GM21717 (cell line): ENCODE measurements at regions not wholly inside any gene's neighbourhood (a gene's known extent, or its start where the extent isn't known, plus 50 kb on each side); places are given as distances from the start of the nearest gene placed in this dataset.
"Not testable (repeated sequence)": the region's sequence is repeated elsewhere in the genome, so short reads cannot be mapped to it uniquely, and the experiment has no call there.

ENCODE experiments used
- ATAC-seq: cut with Tn5 transposase; IDR thresholded peaks from one replicate; pipeline ENCODE4 v1.9.1; 2021; ENCODE audit warnings: mild to moderate bottlenecking, moderate library complexity; ENCODE audit not compliant: unreplicated experiment

DNA sequence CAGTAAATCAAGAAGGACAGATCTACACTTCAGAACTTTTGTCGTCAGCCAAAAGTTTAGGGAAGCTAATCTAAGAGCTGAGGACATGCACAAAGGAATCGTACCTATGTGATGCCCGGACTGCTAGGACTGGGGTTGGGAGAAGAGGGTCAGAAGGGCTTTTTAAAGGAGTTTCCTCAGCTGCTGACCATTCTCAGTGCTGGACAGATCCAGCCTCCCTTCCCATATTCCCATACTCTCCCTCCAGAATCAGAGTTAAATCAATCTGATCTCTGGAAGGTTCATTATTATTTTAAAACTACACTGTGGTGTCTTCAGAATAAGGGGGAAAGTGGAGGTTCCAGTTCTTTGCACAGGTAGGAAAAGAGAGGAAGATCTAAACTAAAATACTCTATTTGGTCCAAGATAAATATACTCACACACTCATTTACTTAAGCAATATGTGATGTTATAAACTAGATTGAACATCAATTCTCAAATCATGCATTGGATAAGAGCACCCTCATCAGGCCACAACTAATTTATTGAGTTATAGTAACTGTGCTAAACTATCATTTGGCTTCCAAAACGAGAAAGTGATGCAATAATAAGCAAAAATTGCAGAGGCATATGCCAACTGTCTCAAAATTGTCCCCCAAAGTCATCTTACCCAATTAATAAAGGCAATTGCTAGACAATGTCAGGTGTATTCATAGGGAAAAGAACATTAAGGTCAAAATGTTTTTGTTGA, 124.7 kb downstream of the HNRNPD start:
- ATAC-seq, result no peak

GRCh38 chr4:82247629-82248028, 126.2 kb downstream of the HNRNPD start:
- no peak for ATAC-seq

- ATAC-seq, result no peak
Measured at GRCh38 chr4:82247171-82247570, 126.6 kb downstream of the HNRNPD start.

- no peak for ATAC-seq
Measured at GRCh38 chr4:82241534-82241933, 132.3 kb downstream of the HNRNPD start.

DNA sequence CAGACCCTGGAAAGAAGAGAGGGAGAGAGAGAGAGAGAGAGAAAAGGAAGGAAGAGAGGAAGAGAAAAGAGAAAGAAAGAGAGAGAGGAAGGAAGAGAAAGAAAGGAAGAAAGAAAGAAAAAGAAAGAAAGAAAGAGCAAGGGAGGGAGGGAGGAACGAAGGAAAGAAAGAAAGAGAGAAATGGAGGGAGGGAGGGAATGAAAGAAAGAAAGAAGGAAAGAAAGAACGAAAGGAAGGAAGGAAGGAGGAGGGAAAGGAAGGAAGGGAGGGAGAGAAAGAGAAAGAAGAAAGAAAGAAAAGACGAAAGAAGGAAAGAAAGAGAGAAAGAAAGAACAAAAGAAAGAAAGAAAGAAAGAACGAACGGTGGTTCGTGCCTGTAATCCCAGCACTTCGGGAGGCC, 133.4 kb downstream of the HNRNPD start:
- ATAC-seq, result no peak

DNA sequence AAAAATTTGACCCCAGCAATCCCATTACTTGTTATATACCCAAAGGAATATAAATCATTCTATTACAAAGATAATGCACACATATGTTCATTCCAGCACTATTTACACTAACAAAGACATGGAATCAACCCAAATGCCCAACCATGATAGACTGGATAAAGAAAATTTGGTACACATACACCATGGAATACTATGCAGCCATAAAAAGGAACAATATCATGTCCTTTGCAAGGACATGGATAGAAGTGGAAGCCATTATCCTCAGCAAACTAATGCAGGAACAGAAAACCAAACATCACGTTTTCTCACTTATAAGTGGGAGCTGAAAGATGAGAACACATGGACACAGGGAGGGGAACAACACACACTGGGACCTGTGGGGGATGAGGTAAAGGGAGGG, 136.6 kb downstream of the HNRNPD start:
- not testable (repeated sequence) for ATAC-seq

GRCh38 chr4:82235346-82235745, 138.4 kb downstream of the HNRNPD start:
- no peak for ATAC-seq

GRCh38 chr4:82232891-82233290, 140.9 kb downstream of the HNRNPD start:
- ATAC-seq, result no peak

GRCh38 chr4:82231806-82232205, 142.0 kb downstream of the HNRNPD start:
- no peak for ATAC-seq

DNA sequence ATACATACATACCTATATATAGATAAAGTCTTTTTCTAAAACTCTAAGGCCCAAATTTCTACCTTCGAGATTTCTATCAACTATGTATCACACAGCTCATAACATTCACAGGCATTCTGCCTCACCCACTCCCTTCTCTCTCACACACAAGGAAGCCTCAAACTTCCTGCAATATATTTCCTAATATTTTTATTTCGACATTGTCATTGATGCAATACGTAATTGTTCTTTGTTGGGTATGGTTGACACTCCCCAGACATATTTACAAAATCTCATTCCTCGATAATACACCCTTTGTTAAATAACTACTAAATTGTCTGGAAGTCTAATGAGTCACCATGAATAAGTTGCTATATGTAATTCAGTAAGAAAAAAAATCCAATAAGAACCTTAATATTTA, 143.5 kb downstream of the HNRNPD start:
- no peak for ATAC-seq

- ATAC-seq, result no peak
Measured at GRCh38 chr4:82225030-82225429, 148.8 kb downstream of the HNRNPD start.

DNA sequence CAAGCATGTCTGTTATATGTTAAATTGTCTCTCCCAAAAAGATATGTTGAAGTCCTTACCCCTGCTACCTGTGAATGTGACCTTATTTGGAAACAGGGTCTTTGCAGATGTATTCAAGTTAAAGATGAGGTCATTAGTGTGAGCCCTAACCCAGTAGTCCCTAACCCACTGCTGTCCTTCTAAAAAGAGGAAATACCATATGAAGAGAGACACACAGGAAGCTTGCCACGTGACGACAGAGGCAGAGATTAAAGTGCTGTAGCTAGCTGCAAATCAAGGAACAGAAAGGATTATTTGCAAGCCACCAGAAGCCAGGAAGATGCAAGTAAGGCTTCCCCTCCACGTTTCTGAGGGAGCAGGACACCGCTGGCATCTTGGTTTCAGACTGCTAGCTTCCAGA, 150.1 kb downstream of the HNRNPD start:
- no peak for ATAC-seq

DNA sequence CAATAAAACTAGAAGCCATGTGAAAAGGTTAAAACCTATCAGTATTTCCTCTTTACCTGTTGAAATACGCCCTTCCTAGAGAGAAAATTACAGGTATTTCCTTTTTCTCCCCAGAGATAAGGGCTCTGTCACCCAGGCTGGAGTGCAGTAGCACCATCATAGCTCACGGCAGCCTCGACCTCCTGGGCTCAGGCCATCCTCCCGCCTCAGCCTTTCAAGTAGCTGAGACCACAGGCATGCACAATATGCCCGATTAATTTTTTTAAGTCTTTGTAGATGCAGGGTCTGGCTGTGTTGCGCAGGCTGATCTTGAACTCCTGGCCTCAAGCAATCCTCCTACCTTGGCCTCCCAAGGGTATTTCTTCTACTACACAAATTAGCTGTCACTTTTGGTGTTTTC, 154.4 kb downstream of the HNRNPD start:
- no peak for ATAC-seq

GRCh38 chr4:82217986-82218715, 155.6 kb downstream of the HNRNPD start:
- no peak for ATAC-seq

DNA sequence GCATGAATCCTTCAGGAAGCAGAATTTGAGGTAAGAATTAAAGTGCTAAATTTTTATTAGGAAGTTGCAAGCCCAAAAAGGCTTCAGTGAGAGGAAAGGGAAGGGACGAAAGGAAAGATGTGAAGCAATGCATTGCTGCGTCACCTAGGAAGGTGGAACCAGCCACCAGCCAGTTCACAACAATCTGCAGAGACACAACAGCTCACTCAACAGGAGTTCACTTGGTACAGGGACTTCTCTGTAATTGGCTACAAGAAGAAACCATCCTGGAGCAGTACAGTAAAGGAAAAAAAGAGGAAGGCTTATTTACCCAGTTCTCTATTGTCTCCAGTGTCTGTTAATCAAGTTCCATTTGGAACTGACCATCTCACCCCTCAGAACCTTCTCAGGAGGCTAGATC, 157.6 kb downstream of the HNRNPD start:
- no peak for ATAC-seq

GRCh38 chr4:82215800-82216199, 158.0 kb downstream of the HNRNPD start:
- no peak for ATAC-seq

GRCh38 chr4:82215039-82215438, 158.8 kb downstream of the HNRNPD start:
- no peak for ATAC-seq

DNA sequence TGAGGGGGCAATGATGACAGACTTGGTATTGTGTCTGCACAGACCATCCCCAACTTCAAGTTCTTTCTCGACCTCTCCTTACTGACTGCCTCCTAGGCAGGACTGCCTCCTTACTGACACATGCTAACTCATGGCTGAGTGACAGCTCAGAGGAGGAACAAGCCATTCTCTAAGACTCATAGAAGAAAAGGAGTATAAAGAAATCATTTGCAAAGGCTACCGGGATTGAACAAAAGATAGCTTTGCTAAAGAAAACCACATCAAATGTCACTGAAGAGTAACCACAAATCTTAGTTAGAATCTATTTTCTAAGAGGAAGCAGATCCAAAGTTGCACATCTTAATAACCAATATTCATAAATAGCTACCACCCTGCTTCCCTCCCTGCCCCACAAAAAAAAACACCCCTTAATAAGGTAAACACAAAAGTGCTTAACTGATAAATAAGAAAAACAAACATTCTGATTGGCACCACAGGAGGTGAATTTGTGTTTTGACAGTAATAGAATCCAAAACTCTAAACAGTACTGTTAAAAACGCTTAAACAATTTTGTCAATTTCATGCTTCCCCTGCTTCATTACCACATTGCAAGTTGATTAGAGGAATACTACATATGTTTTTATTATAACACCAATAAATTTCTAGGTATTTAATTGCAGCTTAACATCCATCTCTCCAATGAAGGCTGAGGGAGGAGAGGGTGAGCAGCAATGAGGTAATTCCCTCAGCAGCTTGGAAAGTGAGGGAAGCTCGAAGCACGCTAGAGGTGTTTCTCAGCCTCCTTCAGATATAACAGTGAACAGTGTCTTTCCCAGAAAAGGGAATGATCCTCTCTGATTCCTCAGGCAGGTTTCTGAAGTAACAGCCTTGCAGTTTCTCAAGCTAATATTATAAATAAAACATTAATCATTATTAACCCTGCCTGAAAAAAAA, 160.0 kb downstream of the HNRNPD start:
- ATAC-seq, result no peak

DNA sequence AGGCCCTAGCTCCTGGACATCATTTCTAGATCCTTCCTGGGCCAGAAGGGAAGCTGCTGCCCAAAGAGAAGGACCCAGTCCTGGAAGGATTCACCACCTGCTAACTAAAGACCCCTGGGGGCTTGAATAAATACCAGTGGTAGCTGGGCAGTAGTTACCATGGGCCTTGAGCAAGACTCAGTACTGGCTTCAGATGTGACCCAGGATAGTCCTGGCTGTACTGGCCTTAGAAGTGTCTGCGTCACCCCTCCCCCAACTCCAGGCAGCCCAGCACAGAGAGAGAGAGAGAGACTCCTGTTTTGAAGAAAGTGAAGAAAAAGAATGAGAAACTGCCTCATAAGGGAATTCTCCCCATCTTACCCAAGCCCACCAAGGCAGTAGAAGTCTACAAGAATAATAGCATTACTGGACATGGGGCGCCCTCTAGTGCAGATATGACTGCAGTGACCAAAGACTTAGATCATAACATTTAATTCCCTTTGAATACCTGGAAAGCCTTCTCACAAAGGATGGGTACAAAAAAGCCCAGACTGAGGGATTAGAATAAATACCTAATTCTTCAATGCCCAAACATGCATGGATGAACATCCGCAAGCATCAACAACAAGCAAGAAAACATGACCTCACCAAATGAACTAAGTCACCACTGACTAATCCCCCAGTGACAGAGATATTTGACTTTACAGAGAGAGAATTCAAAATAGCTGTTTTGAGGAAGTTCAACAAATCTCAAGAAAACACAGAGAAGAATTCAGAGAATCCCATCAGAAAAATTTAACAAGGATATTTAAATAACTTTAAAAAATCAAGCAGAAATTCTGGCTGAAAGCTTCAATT, 171.8 kb downstream of the HNRNPD start:
- no peak for ATAC-seq

GRCh38 chr4:82201303-82201702, 172.5 kb downstream of the HNRNPD start:
- ATAC-seq, result no peak

- no peak for ATAC-seq
Measured at GRCh38 chr4:82200046-82200445, 173.7 kb downstream of the HNRNPD start.
